CD4-positive, CD25-positive, alpha-beta regulatory T cell (primary cell): ENCODE measurements at regions not wholly inside any gene's neighbourhood (a gene's known extent, or its start where the extent isn't known, plus 50 kb on each side); places are given as distances from the start of the nearest gene placed in this dataset.
A peak's percentile ranks its signal among the peaks of the same experiment; 100 is the strongest.

Source experiments
- ATAC-seq, 2 donors: fragments of 150-1000 bp; cut with Tn5 transposase; one replicate each; pipeline ENCODE4 v1.10.0; 2021; ENCODE audit warnings: low read depth in 2 of 2, moderate number of reproducible peaks in 2 of 2, moderate library complexity in 1 of 2
- DNase-seq, 3 donors: peaks; one replicate each; pipeline versions ENCODE4 v3.0.0 to v3.0.0-alpha.2; 2012 to 2022; ENCODE audit warnings: mixed read lengths in 1 of 3
- H3K27ac ChIP-seq: one replicate; pipeline ENCODE4 v1.7.0; 2013; ENCODE audit warnings: mild to moderate bottlenecking, low read length; ENCODE audit not compliant: insufficient read depth, poor library complexity, severe bottlenecking
- H3K27me3 ChIP-seq: one replicate; pipeline ENCODE4 v1.7.0; 2013; ENCODE audit warnings: low read length; ENCODE audit not compliant: control insufficient read depth, insufficient read depth
- H3K36me3 ChIP-seq: one replicate; pipeline ENCODE4 v1.7.0; 2013; ENCODE audit warnings: mild to moderate bottlenecking, low read length, moderate library complexity; ENCODE audit not compliant: control insufficient read depth, insufficient read depth
- H3K4me1 ChIP-seq: 2 replicates; pipeline ENCODE4 v1.7.0; 2013; ENCODE audit warnings: mild to moderate bottlenecking, low read length; ENCODE audit not compliant: insufficient read depth, control insufficient read depth, poor library complexity, severe bottlenecking
- H3K4me3 ChIP-seq: one replicate; pipeline ENCODE4 v1.7.0; 2013; ENCODE audit warnings: low read depth, mild to moderate bottlenecking, low read length, moderate library complexity
- H3K9me3 ChIP-seq, 2 experiments: 1 replicate in 1 of 2; 2 replicates in 1 of 2; pipeline ENCODE4 v1.7.0; 2013; ENCODE audit warnings: low read length in 2 of 2, mild to moderate bottlenecking in 1 of 2, moderate library complexity in 1 of 2; ENCODE audit not compliant: control insufficient read depth in 2 of 2
- H3K27ac Mint-ChIP-seq, 3 donors: one replicate each; pipeline ENCODE4 v1.8.0; 2020 to 2022; ENCODE audit warnings: mild to moderate bottlenecking in 3 of 3, mixed read lengths in 3 of 3, moderate library complexity in 2 of 3
- H3K27me3 Mint-ChIP-seq: one replicate; pipeline ENCODE4 v1.8.0; 2022; ENCODE audit warnings: mild to moderate bottlenecking, mixed read lengths
- H3K36me3 Mint-ChIP-seq: one replicate; pipeline ENCODE4 v1.8.0; 2020; ENCODE audit warnings: mixed read lengths
- H3K4me1 Mint-ChIP-seq, 4 donors: one replicate each; pipeline ENCODE4 v1.8.0; 2020 to 2022; ENCODE audit warnings: mixed read lengths in 4 of 4, mild to moderate bottlenecking in 1 of 4
- H3K4me3 Mint-ChIP-seq, 4 donors: one replicate each; pipeline ENCODE4 v1.8.0; 2020 to 2022; ENCODE audit warnings: mild to moderate bottlenecking in 4 of 4, mixed read lengths in 4 of 4, moderate library complexity in 3 of 4
- H3K9me3 Mint-ChIP-seq, 7 donors: one replicate each; pipeline ENCODE4 v1.8.0; 2020 to 2022; ENCODE audit warnings: mixed read lengths in 7 of 7, mild to moderate bottlenecking in 3 of 7, moderate library complexity in 2 of 7

DNA sequence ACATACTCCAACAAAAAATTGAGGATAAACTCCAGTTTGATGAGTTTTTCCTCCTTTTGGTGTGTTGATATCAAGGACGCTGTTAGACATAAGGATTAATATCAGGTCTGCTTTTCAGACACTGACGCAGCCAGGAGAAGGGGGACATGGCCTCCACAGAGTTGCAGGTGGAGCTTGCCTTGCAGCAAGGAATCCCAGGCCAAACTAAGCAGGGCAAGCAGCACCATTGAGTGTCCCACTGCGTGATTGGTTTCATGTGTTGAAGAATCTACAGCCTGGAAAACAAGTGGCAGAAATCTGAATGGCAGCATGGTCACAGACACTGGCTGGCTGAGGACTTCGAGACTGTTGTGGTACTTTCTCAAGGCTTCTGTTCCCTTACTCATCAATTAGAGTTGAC, 777.6 kb downstream of the KCNJ18 start:
- Mint-ChIP-seq H3K27ac (no peak overlapping the region), H3K9me3 (peaks cover 0 to 20% (median 13%) of the 10 kb centered on the region in 7 donors), H3K36me3 (no peaks in the 10 kb centered on the region), H3K27me3 (no peaks in the 10 kb centered on the region), H3K4me3 (no peak overlapping the region), H3K4me1 (no peaks in the 10 kb centered on the region)
- DNase-seq (no peak), ATAC-seq (no peak)
- H3K9me3 ChIP-seq = peaks cover 2 to 4% of the 10 kb centered on the region in 2 experiments
- H3K27me3 ChIP-seq = no peaks in the 10 kb centered on the region
- H3K27ac ChIP-seq = no peak overlapping the region
- H3K36me3 ChIP-seq = no peaks in the 10 kb centered on the region
- H3K4me3 ChIP-seq = no peak overlapping the region
- H3K4me1 ChIP-seq = no peaks in the 10 kb centered on the region

- no peak for DNase-seq
- ATAC-seq = no peak
- no peaks in the 10 kb centered on the region for H3K27me3 Mint-ChIP-seq
- H3K27ac Mint-ChIP-seq = no peak overlapping the region
- H3K4me3 Mint-ChIP-seq = no peak overlapping the region
- Histone ChIP-seq H3K4me3 (no peak overlapping the region), H3K9me3 (peaks cover 4% of the 10 kb centered on the region in 2 experiments), H3K27ac (no peak overlapping the region), H3K36me3 (no peaks in the 10 kb centered on the region), H3K27me3 (no peaks in the 10 kb centered on the region), H3K4me1 (no peaks in the 10 kb centered on the region)
- H3K4me1 Mint-ChIP-seq = no peaks in the 10 kb centered on the region
- peaks cover 0 to 19% (median 13%) of the 10 kb centered on the region in 7 donors for H3K9me3 Mint-ChIP-seq
- H3K36me3 Mint-ChIP-seq = no peaks in the 10 kb centered on the region
These were observed 778.3 kb downstream of the KCNJ18 start for GRCh38 chr17:22470411-22471175.

GRCh38 chr17:22484826-22485225, 792.5 kb downstream of the KCNJ18 start:
- no peaks in the 10 kb centered on the region for H3K4me1 Mint-ChIP-seq
- ATAC-seq = no peak
- no peaks in the 10 kb centered on the region for H3K36me3 Mint-ChIP-seq
- Histone ChIP-seq H3K4me1 (no peaks in the 10 kb centered on the region), H3K27ac (no peak overlapping the region), H3K9me3 (peaks cover 2 to 30% of the 10 kb centered on the region in 2 experiments), H3K27me3 (no peaks in the 10 kb centered on the region), H3K36me3 (no peaks in the 10 kb centered on the region), H3K4me3 (no peak overlapping the region)
- no peaks in the 10 kb centered on the region for H3K27me3 Mint-ChIP-seq
- no peak overlapping the region for H3K27ac Mint-ChIP-seq
- no peak for DNase-seq
- H3K9me3 Mint-ChIP-seq = peaks cover 7 to 34% (median 13%) of the 10 kb centered on the region in 7 donors
- H3K4me3 Mint-ChIP-seq = no peak overlapping the region

DNA sequence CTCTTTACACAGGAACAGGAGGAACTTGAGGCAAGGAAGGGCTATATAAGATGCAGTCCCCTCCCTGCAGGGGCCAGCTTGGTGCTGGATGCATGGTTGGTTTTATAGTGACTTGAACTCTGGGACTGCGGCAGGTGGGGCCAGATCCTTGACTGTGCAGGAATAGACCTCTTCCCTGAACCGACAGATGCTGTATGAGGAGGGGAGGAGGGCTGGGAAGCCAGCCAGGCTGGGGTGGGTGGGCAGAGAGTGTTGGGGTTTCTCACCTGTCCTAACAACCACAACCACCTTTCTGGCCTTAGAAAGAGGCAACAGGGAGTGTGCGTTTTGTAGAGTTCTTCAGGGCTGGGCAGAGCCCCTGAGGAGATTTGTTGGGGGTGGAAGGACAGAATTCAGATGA, 798.1 kb downstream of the KCNJ18 start:
- H3K36me3 Mint-ChIP-seq = no peaks in the 10 kb centered on the region
- H3K9me3 Mint-ChIP-seq = peaks cover 7 to 37% (median 11%) of the 10 kb centered on the region in 7 donors
- H3K4me1 Mint-ChIP-seq = no peaks in the 10 kb centered on the region
- DNase-seq (no peak), ATAC-seq (no peak)
- Histone ChIP-seq H3K4me3 (no peak overlapping the region), H3K27ac (no peak overlapping the region), H3K4me1 (no peaks in the 10 kb centered on the region), H3K36me3 (no peaks in the 10 kb centered on the region), H3K9me3 (peaks cover 3 to 30% of the 10 kb centered on the region in 2 experiments), H3K27me3 (no peaks in the 10 kb centered on the region)
- H3K4me3 Mint-ChIP-seq = no peak overlapping the region
- H3K27me3 Mint-ChIP-seq = no peaks in the 10 kb centered on the region
- no peak overlapping the region for H3K27ac Mint-ChIP-seq

GRCh38 chr17:22492331-22492730, 800.0 kb downstream of the KCNJ18 start:
- no peak overlapping the region for H3K4me3 Mint-ChIP-seq
- H3K9me3 Mint-ChIP-seq = peaks cover 5 to 38% (median 7%) of the 10 kb centered on the region in 7 donors
- H3K4me1 Mint-ChIP-seq = no peaks in the 10 kb centered on the region
- H3K27ac Mint-ChIP-seq = no peak overlapping the region
- Histone ChIP-seq H3K9me3 (peaks cover 6 to 24% of the 10 kb centered on the region in 2 experiments), H3K36me3 (no peaks in the 10 kb centered on the region), H3K4me3 (no peak overlapping the region), H3K27ac (no peak overlapping the region), H3K4me1 (no peaks in the 10 kb centered on the region), H3K27me3 (no peaks in the 10 kb centered on the region)
- ATAC-seq (no peak), DNase-seq (no peak)
- no peaks in the 10 kb centered on the region for H3K36me3 Mint-ChIP-seq
- no peaks in the 10 kb centered on the region for H3K27me3 Mint-ChIP-seq

GRCh38 chr17:22496450-22496849, 804.1 kb downstream of the KCNJ18 start:
- no peak for DNase-seq
- no peak overlapping the region for H3K4me3 ChIP-seq

DNA sequence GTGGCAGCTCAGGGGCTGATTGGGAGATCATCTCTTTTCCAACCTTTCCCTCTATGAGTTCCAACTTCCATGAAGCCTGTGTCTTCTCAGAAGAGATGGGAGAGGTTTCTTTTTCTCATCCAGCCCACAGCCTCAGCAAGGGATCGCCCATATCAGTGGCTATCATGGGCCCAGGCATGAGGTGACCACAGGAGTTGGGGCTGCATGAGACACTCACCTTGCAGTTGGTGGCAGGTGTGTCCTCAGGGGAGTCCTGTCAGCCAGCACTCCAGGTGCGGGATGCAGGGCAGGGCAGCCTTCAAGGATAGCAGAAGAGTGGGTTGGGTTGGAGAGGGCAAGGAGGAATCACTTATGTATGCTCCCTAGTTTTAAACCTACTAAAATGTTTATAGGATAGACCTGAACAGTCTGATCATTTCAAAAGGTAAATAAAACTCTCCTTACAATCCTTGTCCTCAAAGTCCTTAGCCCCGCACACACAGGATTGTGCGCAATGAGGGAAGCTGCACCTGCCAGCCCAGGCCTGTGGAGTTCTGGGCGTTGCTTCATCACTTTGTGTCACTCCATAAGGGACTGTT, 811.1 kb downstream of the KCNJ18 start:
- Histone ChIP-seq H3K27ac (no peak overlapping the region), H3K4me1 (no peaks in the 10 kb centered on the region), H3K4me3 (no peak overlapping the region), H3K27me3 (no peaks in the 10 kb centered on the region), H3K9me3 (peaks cover 0 to 9% of the 10 kb centered on the region in 2 experiments), H3K36me3 (no peaks in the 10 kb centered on the region)
- H3K27ac Mint-ChIP-seq = peak overlapping the region in 1 of 3 donors; percentile 76
- peaks cover 1 to 34% (median 13%) of the 10 kb centered on the region in 7 donors for H3K9me3 Mint-ChIP-seq
- no peaks in the 10 kb centered on the region for H3K36me3 Mint-ChIP-seq
- no peak for DNase-seq
- no peak overlapping the region for H3K4me3 Mint-ChIP-seq
- no peak for ATAC-seq
- H3K4me1 Mint-ChIP-seq = no peaks in the 10 kb centered on the region
- no peaks in the 10 kb centered on the region for H3K27me3 Mint-ChIP-seq

More at GRCh38 chr17:22496450-22496849, 804.1 kb downstream of the KCNJ18 start:
- Histone ChIP-seq H3K36me3 (no peaks in the 10 kb centered on the region), H3K4me1 (no peaks in the 10 kb centered on the region), H3K27me3 (no peaks in the 10 kb centered on the region), H3K9me3 (peaks cover 5 to 6% of the 10 kb centered on the region in 2 experiments), H3K27ac (no peak overlapping the region)
- H3K27me3 Mint-ChIP-seq = no peaks in the 10 kb centered on the region
- H3K4me3 Mint-ChIP-seq = no peak overlapping the region
- H3K27ac Mint-ChIP-seq = no peak overlapping the region
- H3K9me3 Mint-ChIP-seq = peaks cover 8 to 30% (median 12%) of the 10 kb centered on the region in 7 donors
- no peaks in the 10 kb centered on the region for H3K4me1 Mint-ChIP-seq
- no peaks in the 10 kb centered on the region for H3K36me3 Mint-ChIP-seq
- ATAC-seq = no peak

DNA sequence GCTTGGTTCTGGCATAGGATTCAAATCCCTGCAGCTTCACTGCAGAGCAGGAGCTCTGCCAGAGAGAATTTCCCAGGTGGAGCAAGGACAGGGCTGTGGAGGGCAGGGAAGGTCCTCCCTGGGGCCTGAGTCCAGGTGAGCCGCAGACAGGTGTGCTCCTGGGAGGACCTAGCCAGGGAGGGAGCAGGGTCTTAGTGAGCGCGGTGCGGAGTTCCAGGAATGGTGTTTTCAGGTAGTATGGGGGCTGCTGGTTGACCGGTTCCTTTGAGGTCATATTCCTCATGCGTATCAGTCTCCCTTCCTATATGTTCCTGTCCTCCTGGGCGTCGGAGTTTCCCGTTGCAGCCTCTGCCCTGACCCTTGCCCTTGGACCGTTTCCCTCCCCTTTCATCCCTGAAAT, 813.3 kb downstream of the KCNJ18 start:
- H3K4me1 Mint-ChIP-seq = no peaks in the 10 kb centered on the region
- Histone ChIP-seq H3K4me3 (no peak overlapping the region), H3K9me3 (peaks cover 0 to 9% of the 10 kb centered on the region in 2 experiments), H3K4me1 (no peaks in the 10 kb centered on the region), H3K36me3 (no peaks in the 10 kb centered on the region), H3K27me3 (no peaks in the 10 kb centered on the region), H3K27ac (no peak overlapping the region)
- H3K4me3 Mint-ChIP-seq = no peak overlapping the region
- H3K27ac Mint-ChIP-seq = no peak overlapping the region
- no peaks in the 10 kb centered on the region for H3K27me3 Mint-ChIP-seq
- DNase-seq (no peak), ATAC-seq (no peak)
- H3K36me3 Mint-ChIP-seq = no peaks in the 10 kb centered on the region
- H3K9me3 Mint-ChIP-seq = peaks cover 2 to 28% (median 12%) of the 10 kb centered on the region in 7 donors
